Calu3 (cell line): ENCODE measurements at regions not wholly inside any gene's neighbourhood (a gene's known extent, or its start where the extent isn't known, plus 50 kb on each side); places are given as distances from the start of the nearest gene placed in this dataset.

Experiments
- BruUV-seq: library from RNA; stranded (reverse); fragments of 400-500 nt; replicated peaks from 2 replicates; lab custom pipeline; 2021; lab: Mats Ljungman, UMichigan
- CTCF ChIA-PET: fragments of 300-600 bp; sonication (Branson Sonifier 250); formaldehyde crosslinking; loops from one replicate; lab custom pipeline; 2022; ENCODE audit warnings: antibody characterized with exemption; lab: Charles Lee
- DNase-seq: peaks from one replicate; pipeline ENCODE4 v3.0.0; 2022
- H3K27ac Mint-ChIP-seq: one replicate; pipeline ENCODE4 v1.8.0; 2022; ENCODE audit warnings: mixed read lengths; ENCODE audit not compliant: unreplicated experiment
- H3K27me3 Mint-ChIP-seq: one replicate; pipeline ENCODE4 v1.8.0; 2022; ENCODE audit warnings: mixed read lengths; ENCODE audit not compliant: unreplicated experiment
- H3K36me3 Mint-ChIP-seq: one replicate; pipeline ENCODE4 v1.8.0; 2022; ENCODE audit warnings: mild to moderate bottlenecking, moderate library complexity, mixed read lengths; ENCODE audit not compliant: insufficient read depth, unreplicated experiment
- H3K4me1 Mint-ChIP-seq: one replicate; pipeline ENCODE4 v1.8.0; 2022; ENCODE audit warnings: mild to moderate bottlenecking, low read depth, mixed read lengths; ENCODE audit not compliant: unreplicated experiment
- H3K4me3 Mint-ChIP-seq: one replicate; pipeline ENCODE4 v1.8.0; 2022; ENCODE audit warnings: mild to moderate bottlenecking, low read depth, moderate library complexity, mixed read lengths; ENCODE audit not compliant: unreplicated experiment
- H3K9me3 Mint-ChIP-seq: one replicate; pipeline ENCODE4 v1.8.0; 2022; ENCODE audit warnings: low read depth, mixed read lengths; ENCODE audit not compliant: unreplicated experiment
- CTCF ChIP-seq: fragments of 200-600 bp; IDR thresholded peaks from one replicate; pipeline ENCODE4 v1.8.0; 2022; ENCODE audit warnings: antibody characterized with exemption; ENCODE audit not compliant: unreplicated experiment
- intact Hi-C: fragments of 100-400 bp; cut with micrococcal nuclease; formaldehyde crosslinking; loops from one replicate; pipeline ENCODE4 v1.10.0; 2022; ENCODE audit not compliant: unreplicated experiment

GRCh38 chr1:116284819-116285390 is 88.1 kb upstream of the ATP1A1 start:
- intact Hi-C loops = no loop called here
- no peaks in the 10 kb centered on the region for H3K9me3 Mint-ChIP-seq
- no peak overlapping the region for H3K4me3 Mint-ChIP-seq
- TF ChIP-seq CTCF = no peak
- no peaks in the 10 kb centered on the region for H3K36me3 Mint-ChIP-seq
- no peaks in the 10 kb centered on the region for H3K27me3 Mint-ChIP-seq
- no peak overlapping the region for H3K27ac Mint-ChIP-seq
- CTCF ChIA-PET = no interaction called here
- no TSS peak for BruUV-seq
- no peaks in the 10 kb centered on the region for H3K4me1 Mint-ChIP-seq
- DNase-seq = no peak

GRCh38 chr1:116286541-116286971 is 86.5 kb upstream of the ATP1A1 start:
- CTCF ChIA-PET = no interaction called here
- H3K36me3 Mint-ChIP-seq = no peaks in the 10 kb centered on the region
- DNase-seq = no peak
- no peak for TF ChIP-seq CTCF
- no peaks in the 10 kb centered on the region for H3K9me3 Mint-ChIP-seq
- H3K4me3 Mint-ChIP-seq = no peak overlapping the region
- intact Hi-C loops = no loop called here
- H3K27me3 Mint-ChIP-seq = no peaks in the 10 kb centered on the region
- BruUV-seq = no TSS peak
- no peak overlapping the region for H3K27ac Mint-ChIP-seq
- no peaks in the 10 kb centered on the region for H3K4me1 Mint-ChIP-seq

GRCh38 chr1:116287341-116288200 is 85.5 kb upstream of the ATP1A1 start:
- Mint-ChIP-seq H3K4me3 (no peak overlapping the region), H3K4me1 (no peaks in the 10 kb centered on the region), H3K9me3 (no peaks in the 10 kb centered on the region), H3K27me3 (no peaks in the 10 kb centered on the region), H3K27ac (no peak overlapping the region), H3K36me3 (no peaks in the 10 kb centered on the region)
- no TSS peak for BruUV-seq
- CTCF ChIA-PET = no interaction called here
- no peak for TF ChIP-seq CTCF
- DNase-seq = no peak
- intact Hi-C loops = no loop called here

GRCh38 chr1:116288201-116288598 is 84.8 kb upstream of the ATP1A1 start:
- no peaks in the 10 kb centered on the region for H3K4me1 Mint-ChIP-seq
- no peak overlapping the region for H3K27ac Mint-ChIP-seq
- intact Hi-C loops = no loop called here
- no peaks in the 10 kb centered on the region for H3K36me3 Mint-ChIP-seq
- H3K9me3 Mint-ChIP-seq = no peaks in the 10 kb centered on the region
- no peak for DNase-seq
- no peak overlapping the region for H3K4me3 Mint-ChIP-seq
- TF ChIP-seq CTCF = no peak
- BruUV-seq = no TSS peak
- CTCF ChIA-PET = no interaction called here
- no peaks in the 10 kb centered on the region for H3K27me3 Mint-ChIP-seq
